Suprapubic skin (tissue), 3 donors: ENCODE measurements at regions not wholly inside any gene's neighbourhood (a gene's known extent, or its start where the extent isn't known, plus 50 kb on each side); places are given as distances from the start of the nearest gene placed in this dataset.

Experiments
- CTCF ChIP-seq, 2 donors: fragments of 200-600 bp in 1 of 2; fragments of 450-650 bp in 1 of 2; sonication (generic) in 1 of 2; IDR thresholded peaks; one replicate each; pipeline ENCODE4 v1.5.1; 2016 to 2019; ENCODE audit warnings: antibody characterized with exemption in 2 of 2, mild to moderate bottlenecking in 1 of 2, moderate library complexity in 1 of 2
- POLR2A ChIP-seq, 2 donors: fragments of 450-650 bp; IDR thresholded peaks; one replicate each; pipeline ENCODE4 v1.6.1; 2017; ENCODE audit warnings: antibody characterized with exemption in 2 of 2, mild to moderate bottlenecking in 2 of 2, moderate library complexity in 2 of 2

DNA sequence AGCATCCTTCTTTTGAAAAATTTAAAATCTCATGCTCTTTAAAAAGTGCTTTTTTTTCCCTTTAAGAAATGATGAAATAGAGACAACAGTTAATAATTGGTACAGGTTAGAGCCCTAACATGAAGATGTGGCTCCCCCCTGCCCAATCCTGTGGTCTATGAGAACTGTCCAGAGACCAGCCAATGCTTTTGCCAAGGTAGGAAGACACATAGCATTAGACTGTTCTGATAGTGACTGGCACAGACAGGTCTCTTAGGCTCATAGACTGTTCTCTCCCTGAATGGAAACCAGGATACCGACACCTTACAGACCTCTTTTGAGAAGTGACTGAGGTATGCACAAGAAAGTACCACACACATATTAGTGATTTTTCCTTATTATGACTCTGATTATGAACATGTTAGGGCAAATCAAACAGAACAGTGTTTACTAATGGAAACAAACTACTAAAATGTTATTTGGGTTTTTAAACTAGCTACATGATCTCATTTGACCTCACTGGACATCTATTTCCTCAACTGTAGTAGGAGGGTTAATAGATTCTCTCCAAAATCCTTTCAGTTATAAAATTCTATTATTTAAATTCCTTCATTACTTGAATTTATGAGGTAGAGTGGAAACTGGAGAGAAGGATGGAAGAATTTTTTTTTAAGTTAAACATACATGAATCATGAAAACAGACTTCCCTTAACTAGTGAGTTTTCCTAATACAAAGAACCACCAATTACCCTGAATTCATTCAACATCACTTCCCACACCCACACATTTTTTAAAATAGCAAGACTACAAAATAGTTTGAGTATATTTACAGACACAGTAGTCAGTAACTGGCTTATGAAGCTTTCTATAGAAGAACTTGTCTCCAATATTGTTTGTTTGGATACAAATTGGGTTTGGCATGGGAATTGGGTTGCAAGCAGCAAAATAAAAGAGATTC lies 120.4 kb downstream of the OGFRL1 start:
- TF ChIP-seq POLR2A (IDR thresholded peaks at IDR 0.05): no peak
- no peak for TF ChIP-seq CTCF (IDR thresholded peaks at IDR 0.05)
